ENCODE measurements at regions not wholly inside any gene's neighbourhood (a gene's known extent, or its start where the extent isn't known, plus 50 kb on each side); places are given as distances from the start of the nearest gene placed in this dataset.

- DNase-seq: no peak
Measured at GRCh38 chr13:70362820-70363570, 254.7 kb upstream of the KLHL1 start.

GRCh38 chr13:70357031-70357430 lies 248.8 kb upstream of the KLHL1 start:
- DNase-seq: no peak

GRCh38 chr13:70353096-70353495 lies 244.8 kb upstream of the KLHL1 start:
- DNase-seq: no peak

GRCh38 chr13:70347947-70348620 lies 239.8 kb upstream of the KLHL1 start:
- no peak for DNase-seq

- DNase-seq: no peak
Measured at GRCh38 chr13:70339738-70340137, 231.5 kb upstream of the KLHL1 start.

- no peak for DNase-seq
Measured at GRCh38 chr13:70338609-70339008, 230.4 kb upstream of the KLHL1 start.

- no peak for DNase-seq
Measured at GRCh38 chr13:70336866-70337265, 228.6 kb upstream of the KLHL1 start.

GRCh38 chr13:70333752-70334151 lies 225.5 kb upstream of the KLHL1 start:
- no peak for DNase-seq

GRCh38 chr13:70330697-70331361 lies 222.6 kb upstream of the KLHL1 start:
- DNase-seq: no peak

- no peak for DNase-seq
Measured at GRCh38 chr13:70324519-70324918, 216.3 kb upstream of the KLHL1 start.

- no peak for DNase-seq
Measured at GRCh38 chr13:70311191-70311590, 202.9 kb upstream of the KLHL1 start.

- no peak for DNase-seq
Measured at GRCh38 chr13:70310396-70311119, 202.3 kb upstream of the KLHL1 start.

- DNase-seq: no peak
Measured at GRCh38 chr13:70297189-70297616, 189.0 kb upstream of the KLHL1 start.

GRCh38 chr13:70284371-70284770 lies 176.1 kb upstream of the KLHL1 start:
- DNase-seq: no peak

- DNase-seq: no peak
Measured at GRCh38 chr13:70275841-70276240, 167.6 kb upstream of the KLHL1 start.

GRCh38 chr13:70255406-70255991 lies 147.2 kb upstream of the KLHL1 start:
- DNase-seq: no peak

- DNase-seq: no peak
Measured at GRCh38 chr13:70253834-70254233, 145.6 kb upstream of the KLHL1 start.

- no peak for DNase-seq
Measured at GRCh38 chr13:70253411-70253810, 145.2 kb upstream of the KLHL1 start.

- DNase-seq: no peak
Measured at GRCh38 chr13:70249332-70250064, 141.2 kb upstream of the KLHL1 start.

- DNase-seq: no peak
Measured at GRCh38 chr13:70237131-70237530, 128.9 kb upstream of the KLHL1 start.

GRCh38 chr13:70235565-70235964 lies 127.3 kb upstream of the KLHL1 start:
- DNase-seq: no peak

GRCh38 chr13:70223911-70224310 lies 115.7 kb upstream of the KLHL1 start:
- no peak for DNase-seq

Measured in activated CD4-positive, alpha-beta T cell treated with anti-CD3 and anti-CD28 coated beads, Interleukin-2, amount 50 U/mL, for 4 hours (primary cell).